Activated CD4-positive, alpha-beta T cell treated with anti-CD3 and anti-CD28 coated beads, Interleukin-10, Interleukin-2, amounts not matched to agents 100 ng/mL and 50 ng/mL, durations not matched to agents 16 hours and 8 hours (primary cell): ENCODE measurements at regions not wholly inside any gene's neighbourhood (a gene's known extent, or its start where the extent isn't known, plus 50 kb on each side); places are given as distances from the start of the nearest gene placed in this dataset.

Source experiments
- DNase-seq: peaks from one replicate; pipeline ENCODE4 v3.0.0-alpha.2; 2020

DNA sequence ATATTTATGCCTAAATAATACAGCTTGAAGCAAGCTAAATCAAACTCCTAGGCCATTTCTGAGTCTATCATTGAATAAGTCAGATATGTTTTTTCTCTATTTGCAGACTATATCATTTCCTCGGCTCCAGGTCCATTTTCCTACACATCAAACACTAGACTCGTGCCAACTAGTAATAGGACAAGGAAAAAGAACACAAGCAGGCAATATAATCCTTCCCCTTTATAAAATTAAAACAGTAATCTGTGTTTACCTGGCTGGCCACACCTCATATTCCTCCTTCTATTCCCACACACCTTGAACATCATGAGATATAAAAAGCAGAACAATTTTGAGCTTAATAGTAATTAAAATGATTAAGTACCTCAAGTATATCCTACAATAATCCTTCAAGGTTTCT lies 325.7 kb downstream of the TFEC start:
- DNase-seq: no peak

DNA sequence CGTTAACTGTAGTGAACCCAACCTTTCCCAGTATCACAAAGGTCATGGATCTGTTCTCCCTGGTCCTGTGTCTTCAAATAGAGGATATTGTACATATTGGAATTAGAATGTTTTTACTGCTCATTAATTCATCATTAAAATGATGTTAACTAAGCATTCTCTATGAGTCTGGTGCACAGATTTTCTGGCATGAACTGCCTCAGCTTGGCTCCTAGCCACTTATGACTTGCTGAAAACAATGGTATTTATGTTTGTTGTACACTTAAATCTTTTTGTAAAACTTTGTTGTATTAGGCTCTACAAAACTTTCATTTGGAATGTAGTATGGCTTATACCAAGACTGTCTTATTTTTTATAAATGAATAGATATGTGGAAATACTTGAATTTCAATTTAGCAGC lies 329.4 kb downstream of the TFEC start:
- no peak for DNase-seq

DNA sequence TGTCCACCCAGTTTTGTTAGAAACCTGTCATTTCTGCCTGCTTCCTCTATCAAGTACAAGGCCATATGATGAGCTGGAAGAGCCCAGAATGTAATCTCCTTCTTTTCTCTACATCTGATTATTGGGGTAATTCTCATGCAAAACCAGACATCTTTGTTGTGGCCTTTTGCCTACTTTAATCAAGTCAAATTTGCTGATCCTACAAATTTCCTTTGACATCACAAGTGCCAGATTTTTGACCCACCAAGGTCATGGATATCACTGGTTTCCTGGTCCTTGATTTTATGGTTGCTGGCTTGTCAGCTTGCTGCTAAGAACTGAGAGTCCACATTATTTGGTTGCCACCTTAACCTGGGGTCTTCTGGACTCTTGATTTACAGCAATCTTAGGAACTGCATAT lies 336.1 kb downstream of the TFEC start:
- no peak for DNase-seq

DNA sequence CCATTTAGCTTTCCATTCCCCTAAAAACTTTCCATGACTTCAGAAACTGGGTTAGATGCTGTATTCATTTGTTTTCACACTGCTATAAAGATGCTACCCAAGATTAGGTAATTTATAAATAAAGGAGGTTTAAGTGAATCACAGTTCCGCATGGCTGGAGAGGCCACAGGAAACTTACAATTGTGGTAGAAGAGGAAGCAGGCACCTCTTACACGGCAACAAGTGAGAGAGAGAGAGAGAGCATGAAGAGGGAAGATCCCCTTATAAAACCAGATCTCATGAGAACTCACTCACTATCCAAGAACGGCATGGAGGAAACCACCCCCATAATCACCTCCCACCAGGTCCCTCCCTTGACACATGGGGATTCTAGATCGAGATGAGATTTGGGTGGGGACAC lies 336.8 kb downstream of the TFEC start:
- no peak for DNase-seq

DNA sequence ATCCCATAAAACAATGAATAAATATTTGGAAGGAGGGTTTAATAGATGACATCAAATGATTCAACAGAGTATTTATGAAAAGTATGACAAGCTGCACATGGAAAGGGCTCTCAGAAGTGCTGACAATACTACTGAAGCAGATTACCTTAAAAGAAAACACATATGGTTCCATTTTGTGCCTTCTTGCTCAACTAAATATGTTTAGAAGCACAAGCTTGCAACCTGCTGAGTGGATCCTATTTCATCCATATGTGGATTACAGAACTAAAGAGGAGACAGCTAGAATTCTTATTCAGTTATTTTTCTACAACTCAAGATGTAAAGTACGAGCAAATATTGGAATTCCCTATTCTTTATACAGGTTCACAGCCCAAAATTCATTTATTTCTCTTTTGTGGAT lies 340.6 kb downstream of the TFEC start:
- no peak for DNase-seq

DNA sequence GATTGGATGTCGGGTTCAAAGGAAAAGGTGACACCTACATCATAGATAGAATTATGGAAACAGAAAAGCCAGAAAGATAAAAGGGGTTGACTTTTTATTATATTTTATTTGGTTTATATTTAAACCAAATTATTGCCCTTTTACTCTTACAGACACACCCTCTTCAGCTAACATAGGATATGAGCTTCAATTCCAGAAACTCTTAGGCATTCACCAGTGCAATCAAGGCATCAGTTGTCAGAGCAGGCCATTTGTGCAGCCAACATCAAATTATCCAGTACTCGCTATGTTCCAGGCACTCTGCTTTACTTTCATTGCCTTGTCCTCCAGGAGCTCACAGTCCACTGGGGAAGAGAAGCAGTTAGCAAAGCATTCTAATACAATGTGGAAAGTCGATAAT lies 347.5 kb downstream of the TFEC start:
- no peak for DNase-seq

DNA sequence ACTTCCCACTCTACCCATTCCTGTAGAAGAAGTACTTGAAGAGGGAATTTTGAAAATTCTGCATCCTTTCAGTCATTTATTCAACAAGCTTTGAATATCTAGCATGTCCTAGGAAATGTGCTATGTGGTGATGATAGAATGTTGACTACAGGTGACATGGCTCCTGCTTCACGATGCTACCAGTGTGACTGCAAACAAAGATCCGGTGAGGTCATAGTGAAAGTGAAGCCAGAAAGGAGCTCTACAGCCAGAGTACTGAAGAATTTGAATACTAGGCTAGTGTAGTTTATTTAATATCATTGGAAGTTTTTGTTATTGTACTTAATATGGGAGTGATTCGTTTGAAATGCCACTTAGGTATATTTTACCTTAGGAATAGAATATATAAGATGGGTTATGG lies 348.1 kb downstream of the TFEC start:
- peak; percentile 4 for DNase-seq

DNA sequence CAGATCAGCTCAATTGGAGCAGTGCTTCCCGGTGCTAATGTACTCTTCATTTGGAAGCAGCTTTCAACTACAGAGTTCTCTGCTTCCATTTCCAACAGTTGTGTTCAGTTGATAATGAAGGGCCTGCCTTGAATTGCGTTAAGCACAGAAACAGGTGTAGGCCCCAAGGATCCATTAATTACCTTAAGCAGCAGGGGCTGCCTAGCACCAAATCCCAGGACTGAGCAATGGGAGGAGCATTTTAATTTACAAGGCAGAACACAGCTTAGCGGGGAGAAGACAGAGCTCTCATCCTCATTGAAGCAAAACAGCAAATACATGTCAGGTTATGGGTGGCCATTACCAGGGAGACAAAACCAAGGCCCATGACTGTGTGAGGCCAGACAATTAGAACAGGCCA lies 349.6 kb downstream of the TFEC start:
- no peak for DNase-seq

DNA sequence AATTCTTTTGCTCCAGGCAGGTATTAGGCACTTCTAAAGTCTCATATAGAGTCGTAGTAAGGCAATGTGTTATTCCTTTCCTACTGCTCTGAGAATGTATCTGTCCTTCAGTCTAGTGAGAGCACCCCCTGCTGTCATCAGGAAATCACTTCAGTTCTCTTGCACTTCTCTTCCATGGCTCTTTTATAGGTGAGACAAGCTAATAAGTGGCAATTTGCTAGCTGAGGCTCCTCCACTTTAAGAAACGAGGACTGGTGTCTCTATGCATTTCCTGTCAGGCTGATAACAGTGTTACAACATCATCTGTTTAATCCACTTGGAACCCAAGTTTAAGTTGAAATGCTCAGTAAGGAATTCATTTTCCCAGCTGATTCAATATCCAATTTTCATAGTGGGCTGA lies 350.6 kb downstream of the TFEC start:
- peak; percentile 23 for DNase-seq

DNA sequence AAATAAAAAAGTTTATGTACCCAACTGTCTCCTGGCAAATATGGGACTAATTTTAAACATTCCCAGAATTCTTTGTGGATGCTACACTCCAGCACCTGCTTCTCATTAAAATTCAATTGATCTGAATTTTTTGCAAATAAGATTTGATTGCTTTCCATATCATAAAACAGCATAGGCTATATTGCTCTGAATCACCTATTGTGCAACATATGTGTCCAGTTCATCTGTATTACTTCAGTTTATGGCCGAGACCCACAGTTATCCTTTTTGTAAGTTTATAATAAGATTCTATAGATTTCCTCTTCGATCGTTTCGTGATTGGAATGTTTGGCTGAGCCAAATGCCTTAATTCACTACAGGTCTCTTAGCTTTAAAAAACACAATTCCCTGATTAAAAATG lies 351.1 kb downstream of the TFEC start:
- no peak for DNase-seq

DNA sequence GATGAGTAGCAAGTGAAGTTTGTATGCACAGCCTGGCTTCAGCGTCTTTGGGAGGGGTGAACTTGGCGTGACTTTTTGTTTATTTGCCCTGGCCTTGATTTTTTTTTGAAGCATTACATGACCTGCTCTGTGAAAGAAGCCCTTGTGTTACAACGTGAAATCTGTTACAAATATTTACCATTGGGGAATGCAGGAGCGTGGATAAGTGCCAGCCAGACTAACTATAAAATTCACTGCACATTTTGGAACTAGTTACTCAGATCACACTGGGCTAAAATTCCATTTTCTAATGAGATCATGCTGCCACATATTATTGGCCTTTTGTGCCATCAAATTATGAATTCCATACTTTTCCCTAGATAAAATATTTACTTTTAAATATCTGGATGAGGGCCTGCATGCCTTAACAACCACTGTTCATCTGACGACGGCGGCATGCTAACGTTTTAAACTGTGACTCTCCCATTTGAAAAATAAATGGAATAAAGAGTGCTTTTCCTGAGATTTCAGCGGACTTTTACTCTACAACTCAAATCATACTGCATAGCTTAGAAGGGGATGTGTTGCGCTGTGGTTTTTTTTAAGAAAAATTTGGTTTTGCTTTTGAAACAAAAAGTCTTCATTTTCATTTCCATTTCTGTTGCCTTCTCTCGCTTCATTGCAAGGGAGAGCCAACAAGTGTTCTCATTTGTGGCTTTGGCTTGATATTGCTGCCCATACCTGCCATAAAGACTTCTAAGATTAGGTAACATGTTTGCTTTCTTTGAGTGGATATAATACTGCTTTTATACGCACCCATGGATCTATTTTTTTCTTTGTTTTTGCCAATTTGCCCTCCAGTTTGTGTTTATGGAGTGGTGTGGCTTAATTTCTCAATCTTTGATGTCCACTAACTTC lies 352.2 kb downstream of the TFEC start:
- DNase-seq: no peak

DNA sequence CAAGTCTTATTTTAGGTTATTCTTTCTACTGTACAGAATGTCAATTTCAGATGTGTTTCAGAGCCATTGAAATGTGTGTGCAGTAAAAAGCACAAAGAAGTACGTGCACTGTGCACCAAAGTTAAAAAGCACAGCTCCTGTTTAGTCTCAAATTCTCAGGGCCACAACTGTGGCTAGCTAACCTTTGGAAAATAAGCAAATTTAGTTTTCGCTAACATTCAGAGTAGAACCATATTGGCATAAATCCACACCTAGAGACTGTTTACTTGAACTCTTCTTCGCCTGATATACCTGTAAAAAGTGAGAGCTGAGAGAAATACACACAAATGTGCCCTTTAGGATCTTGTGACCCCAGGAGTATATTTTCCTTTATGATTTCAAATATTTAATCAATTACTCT lies 353.9 kb downstream of the TFEC start:
- DNase-seq: no peak

DNA sequence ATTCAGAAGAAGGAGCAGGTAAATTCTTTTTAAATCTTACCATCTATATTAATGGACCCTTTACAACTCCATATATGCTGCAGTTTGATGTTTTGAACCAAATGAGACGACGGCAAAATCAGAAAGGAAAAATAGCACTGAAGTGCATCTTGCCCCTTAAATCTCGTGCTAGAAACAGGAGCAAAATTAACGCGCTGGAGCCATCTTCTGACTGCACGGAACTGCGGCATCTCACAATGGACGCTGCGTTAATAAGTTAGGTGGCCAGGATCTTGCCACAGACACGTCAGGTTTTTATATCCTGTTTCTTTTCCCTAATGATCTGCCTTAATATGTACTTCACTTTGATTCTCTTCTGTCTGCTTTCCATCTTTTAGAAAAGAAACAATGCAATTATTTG lies 354.5 kb downstream of the TFEC start:
- DNase-seq: no peak

DNA sequence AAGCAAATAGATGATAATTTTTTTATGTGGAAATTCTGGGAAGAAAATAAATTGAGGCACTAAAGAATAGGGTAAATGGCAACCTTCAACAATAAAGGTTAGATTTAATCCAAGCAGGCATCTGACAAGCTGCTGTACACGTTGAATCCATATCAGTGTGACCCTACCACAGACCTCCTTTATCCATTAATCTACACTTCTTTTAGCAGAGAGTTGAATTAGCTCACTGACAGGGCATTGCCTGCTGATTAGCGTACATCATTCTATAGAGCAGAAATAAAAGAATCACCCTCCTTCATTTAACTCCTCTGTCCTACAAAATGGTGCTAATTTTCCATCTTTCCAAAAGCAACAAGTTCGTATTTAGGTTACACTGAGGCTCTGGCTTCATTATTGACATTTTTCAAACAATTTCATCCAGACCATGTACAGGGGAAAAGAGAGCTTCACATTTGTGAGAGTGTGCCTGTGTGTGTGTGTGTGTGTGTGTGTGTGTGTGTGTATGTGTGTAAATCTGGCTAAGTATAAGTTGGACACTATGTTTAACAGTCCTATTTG lies 356.0 kb downstream of the TFEC start:
- DNase-seq: no peak

DNA sequence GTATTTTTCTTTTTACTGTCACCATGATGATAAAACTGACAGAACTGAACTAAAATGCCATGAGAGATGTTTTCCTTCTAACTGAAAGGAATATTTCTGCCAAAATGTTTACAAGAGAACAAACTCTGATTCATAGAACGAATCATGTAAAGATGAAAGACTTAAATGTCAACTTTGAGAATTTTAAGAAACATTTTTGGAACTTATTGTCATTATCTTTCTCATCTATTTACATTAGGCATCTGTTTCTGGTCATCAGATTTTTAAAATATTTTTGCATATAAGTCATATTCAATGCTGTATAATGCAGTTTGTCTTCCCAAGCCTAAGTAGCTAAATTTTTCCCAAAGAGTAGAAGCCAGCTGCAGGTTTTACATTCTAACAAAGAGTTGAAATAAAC lies 358.5 kb downstream of the TFEC start:
- no peak for DNase-seq

DNA sequence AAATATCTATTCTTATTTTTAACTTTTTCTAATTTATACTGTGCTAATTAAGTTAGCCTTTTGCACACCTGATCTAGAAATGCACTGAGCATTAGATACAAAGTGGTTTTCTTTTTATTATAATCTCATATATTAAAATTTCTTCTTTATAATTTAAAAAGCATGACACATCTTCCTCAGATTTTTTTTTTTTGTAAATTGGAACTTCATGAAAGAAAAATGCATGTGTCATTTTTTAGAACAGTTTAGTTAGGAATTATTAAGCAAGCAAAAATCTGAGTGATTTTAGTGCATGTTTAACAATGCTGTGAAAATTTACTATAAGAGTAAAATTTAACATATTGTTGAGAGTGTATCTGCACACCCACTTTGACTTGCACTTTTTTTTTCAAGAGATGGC lies 367.9 kb downstream of the TFEC start:
- DNase-seq: no peak

DNA sequence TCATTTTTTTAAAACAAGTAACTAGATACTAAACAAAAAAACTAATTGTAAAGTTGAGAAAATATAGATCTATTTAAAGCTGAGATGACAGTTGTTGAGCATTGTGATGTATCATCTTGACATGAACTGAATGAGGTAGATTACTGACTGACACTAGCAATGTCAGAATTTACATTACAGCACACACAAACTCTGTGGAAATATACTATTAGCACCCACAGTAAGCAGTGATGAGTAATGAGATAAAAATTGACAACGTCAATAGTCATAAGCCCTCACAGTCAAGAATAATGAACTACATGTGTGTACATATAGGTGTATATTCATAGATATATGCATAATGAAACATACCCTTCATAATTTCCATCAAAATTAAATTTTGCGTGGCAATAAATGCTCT lies 368.4 kb downstream of the TFEC start:
- DNase-seq: no peak

DNA sequence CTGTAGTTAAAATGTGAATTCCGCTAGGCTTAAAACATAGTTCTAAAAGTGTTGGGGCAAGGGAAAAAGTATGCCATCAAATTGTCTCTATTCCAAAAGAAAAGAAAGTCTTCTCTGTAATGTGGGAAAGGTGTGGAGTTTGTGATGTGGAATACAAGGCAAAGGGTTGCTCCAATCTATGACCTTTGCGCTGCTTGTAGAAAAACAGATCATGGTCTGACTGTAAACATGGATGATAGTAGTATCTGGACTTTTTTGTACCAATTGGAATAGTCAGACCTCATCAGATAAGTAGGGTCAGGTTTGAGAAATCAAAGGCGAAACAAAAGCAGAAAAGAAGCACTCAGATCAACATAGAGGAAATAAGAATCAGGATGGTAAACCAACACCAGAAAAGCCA lies 372.3 kb downstream of the TFEC start:
- DNase-seq: no peak

DNA sequence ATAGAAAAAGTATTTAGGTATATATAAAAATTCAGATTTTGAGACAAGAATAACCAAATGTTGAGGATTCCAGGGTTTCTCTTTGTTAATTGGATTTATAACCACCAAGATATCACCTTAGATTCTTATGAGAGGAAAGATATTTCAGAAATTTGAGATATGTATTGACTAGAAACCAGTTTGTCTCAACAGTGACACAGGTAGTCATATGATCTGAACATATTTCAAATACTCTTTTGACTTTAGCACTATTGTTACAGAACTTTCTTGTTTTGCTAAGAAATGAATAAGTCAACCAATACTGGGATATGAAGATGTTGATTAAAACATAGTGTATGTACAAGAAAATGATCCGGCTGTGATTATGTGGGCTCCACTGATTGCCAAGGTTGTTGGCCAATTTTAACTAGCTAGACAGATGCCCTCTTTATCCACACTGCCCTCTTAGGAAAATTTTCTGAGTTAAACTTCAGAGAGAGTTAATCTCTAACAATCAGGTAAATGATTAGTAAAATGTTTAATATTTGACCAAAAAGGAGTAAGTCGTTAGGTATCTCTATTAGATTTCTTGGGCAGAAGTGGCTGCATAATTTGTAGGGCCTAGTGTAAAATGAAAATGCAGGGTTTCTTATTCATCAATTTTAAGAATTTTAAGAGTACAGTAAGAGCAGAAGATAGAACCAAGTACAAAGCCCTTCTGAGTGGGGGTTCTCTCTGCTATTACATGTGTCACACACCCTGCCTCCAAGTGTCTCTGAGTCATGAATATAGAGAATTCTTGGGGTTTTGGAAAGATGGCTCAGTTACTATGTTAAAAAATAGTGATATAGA lies 376.0 kb downstream of the TFEC start:
- DNase-seq: no peak

DNA sequence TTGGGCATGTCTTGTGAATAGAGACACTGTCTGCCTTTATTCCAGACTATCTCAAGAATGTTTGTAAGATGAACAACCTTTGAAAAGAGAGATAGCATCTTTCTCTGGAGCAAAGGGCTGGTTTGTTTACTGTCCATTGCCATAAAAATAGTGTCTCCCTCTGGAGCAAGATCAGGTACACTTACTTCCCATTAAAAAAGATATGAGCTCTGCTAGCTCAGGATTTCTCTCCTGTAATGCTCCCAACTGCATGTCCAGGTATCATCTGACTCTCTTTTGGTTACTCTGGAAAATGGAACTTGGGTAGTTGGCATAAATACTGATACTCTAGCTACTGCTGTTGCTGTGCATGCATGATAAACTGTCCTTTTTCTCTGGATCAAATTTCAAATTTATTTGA lies 381.1 kb downstream of the TFEC start:
- DNase-seq: no peak

DNA sequence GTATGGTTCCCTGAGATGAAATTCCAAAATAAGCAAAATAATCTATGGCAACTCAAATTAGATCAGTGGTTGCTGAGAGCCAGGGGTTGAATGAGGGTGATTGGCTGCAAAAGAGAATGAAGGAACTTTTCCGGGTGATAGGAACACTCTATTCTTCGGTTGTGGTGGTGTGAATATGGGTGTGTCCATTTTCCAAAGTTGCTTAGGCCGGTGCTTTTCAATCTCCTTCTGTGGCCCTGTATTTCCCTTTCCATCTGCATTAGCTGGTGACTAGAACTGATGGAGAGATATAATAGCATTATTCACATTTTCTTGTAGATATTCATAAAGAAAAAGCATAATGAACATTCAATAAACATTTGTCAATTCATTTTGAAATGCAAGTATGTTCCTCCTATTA lies 382.9 kb downstream of the TFEC start:
- no peak for DNase-seq

DNA sequence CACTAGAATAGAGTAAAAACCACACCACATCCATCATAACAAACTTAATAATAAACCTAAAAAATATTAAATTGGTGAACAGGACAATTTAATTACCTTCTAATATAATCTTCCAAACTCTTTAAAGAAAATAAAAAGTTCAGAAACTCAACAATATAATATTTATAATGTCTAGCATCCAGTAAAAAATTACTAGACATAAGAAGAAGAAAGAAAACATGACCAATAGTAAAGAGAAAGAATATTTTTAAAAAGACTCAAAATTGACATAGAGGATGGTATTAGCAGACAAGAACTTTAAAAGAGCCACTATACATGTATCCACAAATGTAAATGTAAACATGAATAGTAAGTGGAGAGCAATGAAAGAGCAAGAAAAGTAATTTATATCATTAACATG lies 388.4 kb downstream of the TFEC start:
- DNase-seq: no peak

DNA sequence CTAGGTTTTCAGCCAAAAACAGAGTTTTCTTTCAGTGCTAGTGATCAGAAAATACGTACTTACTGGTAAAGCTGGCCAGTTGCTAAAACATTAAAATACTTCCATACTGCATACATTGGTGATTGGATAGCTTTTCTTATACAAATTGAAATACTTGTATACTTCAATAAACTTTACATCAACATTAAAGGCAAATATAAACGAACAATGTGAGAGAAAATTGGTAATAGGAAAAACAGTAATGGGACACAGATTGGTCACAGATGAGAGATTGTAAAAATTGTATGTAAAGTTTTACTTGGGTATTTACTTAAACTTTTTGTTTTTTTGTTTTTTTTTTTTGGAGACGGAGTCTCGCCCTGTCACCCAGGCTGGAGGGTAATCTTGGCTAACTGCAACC lies 391.7 kb downstream of the TFEC start:
- DNase-seq: no peak

DNA sequence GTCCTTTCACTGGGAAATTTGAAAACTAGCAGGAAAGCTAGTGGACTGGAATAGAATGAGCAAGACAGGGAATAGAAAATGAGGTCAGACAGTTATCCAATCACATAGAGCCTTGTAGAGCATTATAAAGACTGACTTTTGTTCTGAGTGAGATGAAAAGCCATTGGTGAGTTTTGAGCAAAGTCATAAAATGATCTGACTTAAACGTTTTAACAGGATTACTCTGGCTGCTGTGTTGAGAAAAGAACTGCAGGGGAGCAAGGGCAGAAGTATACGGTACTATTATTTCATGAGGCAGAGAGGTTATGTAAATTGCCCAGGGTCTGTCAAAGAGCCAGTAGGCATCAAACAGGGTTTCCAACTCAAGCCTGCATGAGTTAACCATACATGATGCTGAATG lies 393.4 kb downstream of the TFEC start:
- no peak for DNase-seq
